ENCODE measurements at regions not wholly inside any gene's neighbourhood (a gene's known extent, or its start where the extent isn't known, plus 50 kb on each side); places are given as distances from the start of the nearest gene placed in this dataset.

DNA sequence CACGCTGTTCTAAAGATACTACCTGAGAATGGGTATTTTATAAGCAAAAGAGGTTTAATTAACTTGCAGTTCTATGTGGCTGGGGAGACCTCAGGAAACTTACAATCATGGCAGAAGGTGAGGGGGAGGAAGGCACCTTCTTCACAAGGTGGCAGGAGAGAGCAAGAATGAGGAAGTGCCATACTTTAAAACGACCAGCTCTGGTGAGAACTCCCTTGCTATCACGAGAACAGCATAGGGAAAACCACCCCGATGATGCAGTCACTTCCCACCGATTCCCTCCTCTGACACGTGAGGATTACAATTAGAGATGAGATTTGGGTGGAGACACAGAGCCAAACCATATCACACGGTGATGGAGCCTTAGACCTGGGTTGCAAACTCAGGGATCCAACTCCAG lies 317.5 kb upstream of the EEF2KMT start:
- Histone ChIP-seq H3K36me3 (no peaks in the 10 kb centered on the region), H3K27me3 (no peaks in the 10 kb centered on the region), H3K4me3 (no peak overlapping the region), H3K9me3 (no peaks in the 10 kb centered on the region), H3K4me1 (no peaks in the 10 kb centered on the region), H3K27ac (no peak overlapping the region)
- no peak for DNase-seq
- TF ChIP-seq, protein P1, sequence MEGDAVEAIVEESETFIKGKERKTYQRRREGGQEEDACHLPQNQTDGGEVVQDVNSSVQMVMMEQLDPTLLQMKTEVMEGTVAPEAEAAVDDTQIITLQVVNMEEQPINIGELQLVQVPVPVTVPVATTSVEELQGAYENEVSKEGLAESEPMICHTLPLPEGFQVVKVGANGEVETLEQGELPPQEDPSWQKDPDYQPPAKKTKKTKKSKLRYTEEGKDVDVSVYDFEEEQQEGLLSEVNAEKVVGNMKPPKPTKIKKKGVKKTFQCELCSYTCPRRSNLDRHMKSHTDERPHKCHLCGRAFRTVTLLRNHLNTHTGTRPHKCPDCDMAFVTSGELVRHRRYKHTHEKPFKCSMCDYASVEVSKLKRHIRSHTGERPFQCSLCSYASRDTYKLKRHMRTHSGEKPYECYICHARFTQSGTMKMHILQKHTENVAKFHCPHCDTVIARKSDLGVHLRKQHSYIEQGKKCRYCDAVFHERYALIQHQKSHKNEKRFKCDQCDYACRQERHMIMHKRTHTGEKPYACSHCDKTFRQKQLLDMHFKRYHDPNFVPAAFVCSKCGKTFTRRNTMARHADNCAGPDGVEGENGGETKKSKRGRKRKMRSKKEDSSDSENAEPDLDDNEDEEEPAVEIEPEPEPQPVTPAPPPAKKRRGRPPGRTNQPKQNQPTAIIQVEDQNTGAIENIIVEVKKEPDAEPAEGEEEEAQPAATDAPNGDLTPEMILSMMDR (IDR thresholded peaks at IDR 0.05), result no peak
- no peak for TF ChIP-seq EP300 (IDR thresholded peaks at IDR 0.05)
- no peak for TF ChIP-seq POLR2A (IDR thresholded peaks at IDR 0.05)
- no peak for TF ChIP-seq POLR2AphosphoS5 (IDR thresholded peaks at IDR 0.05)
- 31 to 34% methylated on average over 7 of the region's 7 CpGs for WGBS, 2 donors
- ATAC-seq (ENCODE audit: low FRiP score in 2 of 2), result no peak

DNA sequence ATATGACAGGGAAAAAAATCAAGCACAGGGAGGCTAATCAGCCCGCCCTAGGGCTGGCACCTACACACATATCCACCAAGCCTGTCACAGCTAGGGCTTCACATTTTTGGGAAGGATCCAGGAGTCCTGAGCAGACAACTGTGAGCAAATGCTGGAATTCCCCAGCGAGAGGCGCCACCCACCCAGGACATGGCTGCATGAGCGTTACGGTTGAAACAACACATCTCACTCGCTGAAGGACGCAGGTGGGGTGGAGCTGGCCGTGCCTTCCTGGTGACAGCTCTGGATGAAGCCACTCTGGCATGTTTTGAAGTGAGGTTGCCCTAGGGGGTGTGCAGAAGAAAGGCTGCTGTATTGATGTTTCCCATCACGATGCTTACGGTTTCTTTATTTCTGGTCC lies 315.1 kb upstream of the EEF2KMT start:
- H3K9me3 ChIP-seq, result no peaks in the 10 kb centered on the region
- TF ChIP-seq POLR2A (IDR thresholded peaks at IDR 0.05), result no peak
- TF ChIP-seq POLR2AphosphoS5 (IDR thresholded peaks at IDR 0.05), result no peak
- TF ChIP-seq, protein P1 (IDR thresholded peaks at IDR 0.05), result no peak
- no peak for TF ChIP-seq EP300 (IDR thresholded peaks at IDR 0.05)
- ATAC-seq (ENCODE audit: low FRiP score in 2 of 2), result no peak
- H3K4me1 ChIP-seq, result no peaks in the 10 kb centered on the region
- H3K36me3 ChIP-seq, result no peaks in the 10 kb centered on the region
- H3K27me3 ChIP-seq, result no peaks in the 10 kb centered on the region
- no peak overlapping the region for H3K4me3 ChIP-seq
- WGBS, 2 donors, result 28 to 30% methylated on average over 3 to 10 of the region's 10 CpGs
- no peak overlapping the region for H3K27ac ChIP-seq
- no peak for DNase-seq

DNA sequence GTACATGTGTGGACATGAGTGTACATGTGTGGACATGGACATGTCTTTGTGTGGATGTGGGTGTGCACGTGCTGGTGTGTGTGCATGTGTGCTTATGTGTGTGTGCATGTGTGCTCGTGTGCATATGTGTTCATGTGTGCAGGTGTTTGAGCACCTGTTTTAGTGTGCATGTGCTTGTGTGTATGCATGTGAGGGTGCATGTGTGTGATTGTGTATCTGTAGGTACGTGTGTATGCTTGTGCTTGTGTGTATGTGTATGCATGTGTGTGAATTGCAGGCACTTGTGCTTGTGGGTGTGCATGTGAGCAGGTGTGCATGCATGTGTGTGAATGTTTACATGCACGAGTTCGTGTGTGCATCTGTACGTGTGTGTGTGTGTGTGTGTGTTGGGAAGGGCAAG lies 300.6 kb upstream of the EEF2KMT start:
- WGBS, 2 donors, result 76 to 79% methylated on average over 6 of the region's 6 CpGs
- TF ChIP-seq POLR2AphosphoS5 (IDR thresholded peaks at IDR 0.05) (no peak), POLR2A (IDR thresholded peaks at IDR 0.05) (no peak)
- Histone ChIP-seq H3K36me3 (no peaks in the 10 kb centered on the region), H3K4me1 (no peaks in the 10 kb centered on the region), H3K27ac (no peak overlapping the region), H3K9me3 (no peaks in the 10 kb centered on the region), H3K27me3 (no peaks in the 10 kb centered on the region), H3K4me3 (no peak overlapping the region)
- ATAC-seq (ENCODE audit: low FRiP score in 2 of 2), result peak in 1 of 2 donors; percentile 19
- DNase-seq, result no peak

DNA sequence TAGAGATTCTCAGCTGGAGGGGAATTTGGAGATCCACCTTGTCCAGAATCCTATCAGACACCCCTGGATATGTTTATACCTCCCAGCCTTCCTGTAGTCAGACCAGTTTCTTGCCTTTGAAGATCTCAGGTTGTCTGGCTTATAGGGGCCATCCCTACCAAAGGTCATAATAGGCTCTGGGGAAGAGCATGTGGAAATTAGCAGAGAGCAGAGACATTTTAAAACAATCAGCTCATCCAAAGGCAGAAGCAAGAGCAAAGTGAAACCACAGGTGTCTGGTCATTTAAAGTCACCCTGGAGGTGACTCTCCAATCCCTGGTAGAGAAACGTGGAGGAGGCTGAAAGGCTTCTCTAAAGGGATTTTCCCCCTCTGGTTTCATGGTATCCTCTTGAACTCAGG lies 299.3 kb upstream of the EEF2KMT start:
- H3K4me3 ChIP-seq, result no peak overlapping the region
- H3K4me1 ChIP-seq, result no peaks in the 10 kb centered on the region
- no peaks in the 10 kb centered on the region for H3K9me3 ChIP-seq
- 40 to 60% methylated on average over 1 of the region's 1 CpG for WGBS, 2 donors
- no peaks in the 10 kb centered on the region for H3K36me3 ChIP-seq
- H3K27me3 ChIP-seq, result no peaks in the 10 kb centered on the region
- TF ChIP-seq EP300 (IDR thresholded peaks at IDR 0.05), result no peak
- no peak for TF ChIP-seq POLR2AphosphoS5 (IDR thresholded peaks at IDR 0.05)
- no peak for TF ChIP-seq POLR2A (IDR thresholded peaks at IDR 0.05)
- TF ChIP-seq, protein P1 (IDR thresholded peaks at IDR 0.05), result no peak
- no peak for DNase-seq
- no peak overlapping the region for H3K27ac ChIP-seq
- no peak for ATAC-seq (ENCODE audit: low FRiP score in 2 of 2)

DNA sequence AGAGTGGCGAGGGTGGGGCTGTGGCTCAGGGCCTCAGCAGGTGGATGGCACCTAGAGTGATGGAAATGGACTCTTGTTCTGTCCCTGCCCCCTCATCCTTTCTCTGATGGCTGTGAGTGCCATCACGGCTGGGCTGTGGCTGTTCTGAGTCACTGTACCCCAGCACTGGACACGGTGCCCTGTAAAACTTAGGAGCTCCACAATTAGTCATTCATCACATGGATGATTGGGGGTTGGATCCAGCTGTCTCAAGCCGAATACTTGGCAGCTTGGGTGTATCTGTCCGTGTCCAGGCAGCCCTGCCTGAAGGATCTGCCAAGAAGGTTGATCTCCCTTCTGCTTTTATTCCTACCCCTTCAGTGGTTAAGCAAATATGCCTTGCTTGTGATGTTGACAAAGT lies 295.5 kb upstream of the EEF2KMT start:
- Histone ChIP-seq H3K36me3 (no peaks in the 10 kb centered on the region), H3K27ac (no peak overlapping the region)
- 57 to 71% methylated on average over 1 to 5 of the region's 5 CpGs for WGBS, 2 donors

More for the DNA sequence above, 295.5 kb upstream of the EEF2KMT start:
- Histone ChIP-seq H3K9me3 (no peaks in the 10 kb centered on the region), H3K27me3 (no peaks in the 10 kb centered on the region), H3K4me1 (no peaks in the 10 kb centered on the region), H3K4me3 (no peak overlapping the region)
- no peak for ATAC-seq (ENCODE audit: low FRiP score in 2 of 2)
- TF ChIP-seq EP300 (IDR thresholded peaks at IDR 0.05), result no peak
- TF ChIP-seq, protein P1 (IDR thresholded peaks at IDR 0.05), result no peak
- no peak for TF ChIP-seq POLR2AphosphoS5 (IDR thresholded peaks at IDR 0.05)
- no peak for TF ChIP-seq POLR2A (IDR thresholded peaks at IDR 0.05)
- no peak for DNase-seq
